ENCODE measurements at regions not wholly inside any gene's neighbourhood (a gene's known extent, or its start where the extent isn't known, plus 50 kb on each side); places are given as distances from the start of the nearest gene placed in this dataset.
"Not testable (repeated sequence)": the region's sequence is repeated elsewhere in the genome, so short reads cannot be mapped to it uniquely, and the experiment has no call there.

DNA sequence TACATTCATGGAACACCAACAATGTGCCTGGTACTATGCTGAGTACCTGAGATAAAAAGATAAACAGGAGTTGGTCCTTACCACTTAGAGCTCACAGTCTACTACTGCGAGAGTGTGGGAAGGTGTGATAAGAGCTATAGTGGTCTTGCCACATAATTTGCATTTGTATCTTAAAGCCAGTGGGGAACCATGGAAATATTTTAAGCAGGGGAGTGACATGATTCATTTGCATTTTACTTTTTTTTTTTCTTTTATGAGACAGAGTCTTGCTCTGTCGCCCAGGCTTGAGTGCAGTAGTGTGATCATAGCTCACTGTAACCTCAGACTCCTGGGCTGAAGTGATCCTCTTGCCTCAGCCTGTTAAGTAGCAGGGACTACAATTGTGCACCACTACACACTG, 53.6 kb downstream of the SRGAP2 start:
- H3K27me3 ChIP-seq; intact Hi-C loops (cut with DNase I); H3K36me3 ChIP-seq; H3K9me3 ChIP-seq; DNase-seq; H3K4me1 ChIP-seq; ATAC-seq; H3K4me3 ChIP-seq; H3K27ac ChIP-seq: not testable (repeated sequence)

DNA sequence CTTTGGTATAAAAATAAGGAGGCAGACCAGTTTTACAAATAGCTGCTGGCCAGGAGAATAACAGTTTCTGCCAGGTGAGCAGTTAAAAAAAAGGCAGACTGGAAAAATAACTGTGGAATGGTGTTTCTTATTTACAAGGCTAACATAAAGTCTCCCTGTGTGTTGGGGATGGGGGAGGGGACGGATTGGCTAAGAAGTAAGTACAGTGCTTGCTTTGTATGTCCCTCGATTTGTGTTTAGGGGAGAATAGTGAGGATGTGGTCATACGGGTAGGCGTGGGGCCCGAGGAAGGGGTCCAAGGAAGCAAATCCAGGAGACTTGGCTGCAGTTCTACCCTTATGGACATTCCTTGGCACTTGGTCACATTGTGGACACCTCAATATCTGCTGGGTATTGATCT, 58.1 kb downstream of the SRGAP2 start:
- H3K27me3 ChIP-seq; intact Hi-C loops (cut with DNase I); H3K27ac ChIP-seq; H3K9me3 ChIP-seq; H3K36me3 ChIP-seq; H3K4me1 ChIP-seq; H3K4me3 ChIP-seq; DNase-seq; ATAC-seq: not testable (repeated sequence)

DNA sequence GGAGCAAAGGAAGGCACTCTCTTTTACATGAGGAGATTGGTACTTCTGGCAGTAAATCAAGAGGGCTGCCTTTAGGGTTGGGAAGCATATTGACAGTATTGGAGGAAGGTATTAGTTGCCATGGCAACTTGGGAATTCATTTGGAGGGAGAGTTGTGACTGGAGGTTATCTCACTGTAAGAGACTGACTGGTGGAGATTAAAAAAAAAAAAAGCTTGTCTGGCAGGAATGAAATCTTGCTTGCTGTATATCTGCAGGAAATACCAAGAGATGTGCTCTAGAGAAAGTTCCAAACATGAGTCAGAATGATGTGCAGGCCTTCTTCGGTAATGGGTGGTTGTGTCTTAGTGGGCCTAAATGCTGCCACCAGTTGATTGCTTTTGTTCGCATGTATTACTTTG, 59.1 kb downstream of the SRGAP2 start:
- H3K9me3 ChIP-seq; H3K27me3 ChIP-seq; intact Hi-C loops (cut with DNase I); H3K36me3 ChIP-seq; H3K4me3 ChIP-seq; H3K4me1 ChIP-seq; H3K27ac ChIP-seq; DNase-seq; ATAC-seq: not testable (repeated sequence)

DNA sequence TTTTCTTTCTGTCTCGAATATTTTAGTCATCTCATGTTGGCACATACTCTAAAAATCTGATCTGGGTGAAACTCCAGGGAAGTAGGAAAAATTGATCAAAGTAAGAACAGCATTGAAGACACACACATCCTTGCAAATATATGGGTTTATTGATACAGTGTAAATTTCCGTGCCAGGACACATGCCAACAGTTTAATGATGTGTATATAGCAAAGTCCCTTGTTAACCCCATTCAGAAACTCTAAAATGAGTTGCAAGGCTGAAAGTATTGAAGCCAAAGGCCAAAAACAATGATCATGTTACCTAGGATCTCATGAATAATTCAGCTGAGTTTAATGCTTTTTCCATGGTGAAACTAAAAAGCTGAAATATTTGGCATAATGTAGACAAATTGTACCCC, 61.6 kb downstream of the SRGAP2 start:
- H3K27me3 ChIP-seq, ATAC-seq: not testable (repeated sequence)

DNA sequence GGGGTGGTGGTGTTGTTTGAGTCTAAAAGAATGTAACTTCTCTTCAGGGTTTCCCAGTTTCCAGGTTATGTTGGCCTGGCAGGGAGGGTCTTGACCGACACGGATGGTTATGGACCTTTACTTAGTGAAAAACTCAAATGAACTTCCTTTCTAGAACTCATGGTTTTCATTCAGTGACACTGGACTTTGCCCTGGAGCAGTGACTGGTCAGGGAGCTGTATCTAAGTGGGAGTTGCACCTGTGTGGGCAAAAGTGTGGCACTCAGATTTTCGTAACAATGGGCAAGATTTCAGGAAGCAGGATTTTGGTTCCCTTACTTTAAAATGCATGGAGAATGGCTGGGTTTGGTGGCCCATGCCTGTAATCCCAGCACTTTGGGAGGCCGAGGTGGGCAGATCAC, 67.8 kb downstream of the SRGAP2 start:
- intact Hi-C loops (cut with DNase I); H3K36me3 ChIP-seq; DNase-seq; H3K27ac ChIP-seq; ATAC-seq; H3K4me3 ChIP-seq; H3K9me3 ChIP-seq; H3K4me1 ChIP-seq; H3K27me3 ChIP-seq: not testable (repeated sequence)

More for the DNA sequence above, 61.6 kb downstream of the SRGAP2 start:
- H3K4me3 ChIP-seq; H3K27ac ChIP-seq; H3K9me3 ChIP-seq; H3K4me1 ChIP-seq; H3K36me3 ChIP-seq; DNase-seq; intact Hi-C loops (cut with DNase I): not testable (repeated sequence)

DNA sequence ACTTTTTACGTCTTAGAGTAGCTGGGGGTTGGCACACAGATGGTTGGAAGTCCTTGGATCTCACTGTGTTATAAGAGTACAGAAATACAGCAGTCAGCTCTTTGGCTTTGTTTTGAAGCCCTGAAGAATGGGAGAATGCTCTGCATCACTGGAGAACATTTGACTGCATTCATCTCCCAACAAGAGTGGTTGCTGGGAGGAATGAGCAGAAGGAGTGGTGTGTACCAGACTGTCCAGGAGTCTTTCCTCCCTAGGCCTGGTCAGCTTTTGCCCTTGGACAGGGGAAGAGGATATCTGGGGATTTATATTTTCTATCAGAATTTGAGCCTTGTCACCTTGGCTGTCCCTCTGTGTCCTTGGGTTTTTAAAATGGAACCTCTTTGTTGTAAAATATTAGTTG, 69.8 kb downstream of the SRGAP2 start:
- ATAC-seq, result not testable (repeated sequence)

DNA sequence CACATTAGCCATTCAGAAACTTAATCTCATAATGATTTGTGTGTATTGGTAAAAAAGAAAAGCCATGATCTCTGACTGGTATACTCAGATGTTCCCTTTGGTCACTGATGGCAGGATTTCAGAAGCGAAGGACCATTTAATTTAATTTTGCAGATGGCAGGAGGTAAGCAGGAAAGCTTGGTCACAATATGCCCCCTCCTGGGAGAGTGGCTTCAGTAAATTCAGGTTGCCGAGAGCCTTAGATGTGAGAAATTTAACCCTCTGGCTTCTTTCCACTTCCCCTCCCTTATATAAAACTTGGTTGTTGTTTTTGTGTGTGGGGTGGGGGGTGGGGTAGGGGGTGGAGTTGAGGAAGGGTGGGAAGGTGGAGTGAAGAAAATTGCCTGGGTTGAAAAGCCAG, 72.8 kb downstream of the SRGAP2 start:
- H3K9me3 ChIP-seq; H3K27ac ChIP-seq; H3K27me3 ChIP-seq; H3K4me1 ChIP-seq; H3K4me3 ChIP-seq; DNase-seq; ATAC-seq; intact Hi-C loops (cut with DNase I); H3K36me3 ChIP-seq: not testable (repeated sequence)

More for the DNA sequence above, 69.8 kb downstream of the SRGAP2 start:
- H3K9me3 ChIP-seq; H3K36me3 ChIP-seq; intact Hi-C loops (cut with DNase I); DNase-seq; H3K4me3 ChIP-seq; H3K4me1 ChIP-seq; H3K27ac ChIP-seq; H3K27me3 ChIP-seq: not testable (repeated sequence)

DNA sequence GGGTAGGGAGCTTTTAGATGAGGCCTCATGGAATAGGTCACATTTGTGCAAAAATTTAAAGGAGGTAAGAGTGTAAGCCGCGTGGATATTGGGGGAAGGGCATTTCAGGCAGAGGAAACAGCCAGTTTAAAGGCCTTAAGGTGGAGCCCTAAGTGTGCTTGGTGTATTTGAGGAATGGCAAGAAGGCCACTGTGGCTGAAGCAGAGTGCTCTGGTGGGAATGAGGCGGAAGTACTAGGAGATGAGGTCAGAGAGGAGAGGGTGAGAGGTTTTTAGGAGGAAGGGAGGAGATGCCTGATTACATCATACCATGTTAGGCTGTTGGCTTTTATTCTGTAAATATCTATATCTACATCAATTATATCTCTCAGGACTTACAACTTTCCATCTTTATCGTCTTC, 75.3 kb downstream of the SRGAP2 start:
- H3K36me3 ChIP-seq; H3K4me1 ChIP-seq; H3K27ac ChIP-seq; H3K9me3 ChIP-seq; H3K4me3 ChIP-seq; H3K27me3 ChIP-seq; intact Hi-C loops (cut with DNase I): not testable (repeated sequence)
- ATAC-seq (peak; percentile 93), DNase-seq (peak; percentile 33)

DNA sequence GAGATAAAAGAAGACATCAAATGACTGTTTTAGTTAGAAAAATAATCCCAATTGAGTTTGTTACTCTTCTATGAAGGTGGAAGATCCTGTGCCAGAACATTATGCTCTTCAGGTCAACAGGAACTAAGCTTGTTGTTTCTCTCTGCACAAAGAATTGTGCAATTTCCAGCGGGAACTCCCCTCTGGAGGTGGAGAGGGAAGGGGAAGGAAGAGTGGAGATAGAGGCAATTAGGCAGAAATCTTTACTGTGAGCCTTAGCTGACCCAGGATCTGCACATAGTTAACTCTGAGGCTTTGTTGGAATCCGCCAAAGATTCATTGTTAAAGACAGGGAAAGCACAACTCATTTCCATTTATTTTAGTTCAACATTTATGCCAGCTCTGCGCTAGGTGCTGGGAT, 77.3 kb downstream of the SRGAP2 start:
- H3K9me3 ChIP-seq; H3K4me3 ChIP-seq; H3K4me1 ChIP-seq; H3K27me3 ChIP-seq; intact Hi-C loops (cut with DNase I); H3K27ac ChIP-seq; H3K36me3 ChIP-seq; DNase-seq: not testable (repeated sequence)
- peak; percentile 75 for ATAC-seq

DNA sequence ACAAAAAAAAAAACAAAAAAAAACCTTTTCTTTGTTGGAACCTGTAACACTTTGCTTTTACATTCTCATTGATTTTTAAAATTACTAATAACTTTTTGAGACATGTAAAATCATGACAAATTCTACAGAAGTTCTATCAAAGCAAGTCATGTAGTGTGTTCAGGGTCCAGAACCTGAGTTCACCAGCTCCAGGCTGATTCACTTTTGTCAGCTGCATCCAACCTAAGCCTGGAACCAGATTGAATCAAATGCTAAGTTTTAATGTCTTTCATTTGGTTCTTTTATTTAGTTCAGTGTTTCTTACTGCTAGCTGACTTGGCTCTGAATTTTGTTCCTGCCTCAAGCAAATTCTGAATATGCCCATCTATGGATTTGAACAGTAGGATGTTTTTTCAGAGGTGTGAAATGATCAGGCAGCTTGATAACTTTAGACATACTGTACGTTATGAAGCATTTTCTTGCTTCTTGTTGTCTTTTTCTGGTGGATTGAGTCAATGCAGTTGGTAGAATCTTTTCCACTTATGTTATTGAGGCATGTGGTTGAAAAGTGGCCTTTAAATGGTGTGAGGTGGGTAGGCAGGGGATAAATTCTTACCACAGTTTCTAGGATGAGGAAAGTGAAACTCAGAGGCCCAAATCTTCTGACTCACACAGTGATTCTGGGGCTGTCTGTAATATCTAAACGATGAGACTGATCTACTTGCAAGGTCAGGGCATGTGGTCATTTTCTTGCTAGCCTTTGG, 78.7 kb downstream of the SRGAP2 start:
- H3K36me3 ChIP-seq; H3K27me3 ChIP-seq; H3K9me3 ChIP-seq; intact Hi-C loops (cut with DNase I); DNase-seq; H3K4me1 ChIP-seq; H3K27ac ChIP-seq; H3K4me3 ChIP-seq: not testable (repeated sequence)
- ATAC-seq, result peak; percentile 67

DNA sequence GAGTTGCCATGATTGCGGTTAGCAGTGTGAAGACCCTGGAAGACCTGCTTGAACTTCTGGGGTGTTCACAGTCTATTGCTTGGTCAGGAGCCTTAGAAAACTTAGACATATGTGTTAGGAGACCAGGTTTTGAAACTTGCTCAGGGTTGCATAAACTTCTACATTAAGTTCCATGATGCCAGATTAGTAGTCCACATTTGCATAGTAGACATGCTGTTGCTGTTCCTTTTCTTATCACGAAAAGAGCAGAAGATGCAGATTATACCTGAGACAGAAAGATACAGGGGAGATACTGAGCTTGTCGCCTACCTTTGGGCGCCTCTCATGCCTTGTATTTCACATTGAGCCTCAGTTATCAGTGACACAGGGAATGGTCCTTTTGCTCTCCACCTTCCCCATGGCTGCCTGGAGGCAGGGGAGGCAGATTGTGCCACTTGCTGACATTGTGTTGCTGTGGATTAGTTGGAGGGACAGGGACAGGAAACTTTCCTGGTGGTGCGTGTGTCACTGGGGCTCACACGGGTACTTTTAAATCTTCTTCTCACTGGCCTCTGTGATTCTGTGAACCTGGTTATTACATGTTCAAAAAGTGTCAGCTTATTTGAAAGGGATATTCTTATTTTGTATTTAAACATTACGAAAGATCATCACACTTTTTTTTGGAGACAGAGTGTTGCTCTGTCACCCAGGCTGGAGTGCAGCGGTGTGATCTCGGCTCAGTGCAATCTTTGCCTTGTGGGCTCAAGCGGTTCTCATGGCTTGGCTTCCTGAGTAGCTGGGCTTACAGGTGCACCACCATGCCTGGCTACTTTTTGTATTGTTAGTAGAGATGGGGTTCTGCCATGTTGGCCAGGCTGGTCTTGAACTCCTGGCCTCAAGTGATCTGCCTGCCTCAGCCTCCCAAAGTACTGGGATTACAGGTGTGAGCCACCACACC, 82.0 kb downstream of the SRGAP2 start:
- H3K27ac ChIP-seq; DNase-seq; ATAC-seq; H3K27me3 ChIP-seq; H3K4me3 ChIP-seq; intact Hi-C loops (cut with DNase I); H3K36me3 ChIP-seq; H3K4me1 ChIP-seq; H3K9me3 ChIP-seq: not testable (repeated sequence)

DNA sequence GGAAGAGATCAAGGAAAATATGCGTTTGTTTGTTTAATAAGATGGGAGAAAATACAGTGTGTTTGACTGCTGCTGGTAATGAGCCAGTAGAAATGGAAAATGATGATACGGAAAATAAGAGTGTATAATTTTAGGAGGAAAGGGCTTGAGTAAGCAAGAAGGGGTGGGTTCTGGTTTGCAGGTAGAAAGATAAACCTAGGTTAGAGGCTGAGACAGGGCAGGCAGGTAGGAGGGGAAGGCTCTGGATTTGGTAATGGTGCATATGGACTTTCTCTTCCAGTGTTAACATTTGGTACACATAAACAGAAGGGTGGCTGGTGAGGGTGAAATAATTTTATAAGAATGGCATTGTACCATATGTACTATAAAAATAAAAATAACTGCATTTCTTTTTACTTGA, 84.4 kb downstream of the SRGAP2 start:
- H3K4me1 ChIP-seq; intact Hi-C loops (cut with DNase I); H3K9me3 ChIP-seq; H3K36me3 ChIP-seq; DNase-seq; H3K4me3 ChIP-seq; ATAC-seq; H3K27ac ChIP-seq; H3K27me3 ChIP-seq: not testable (repeated sequence)

DNA sequence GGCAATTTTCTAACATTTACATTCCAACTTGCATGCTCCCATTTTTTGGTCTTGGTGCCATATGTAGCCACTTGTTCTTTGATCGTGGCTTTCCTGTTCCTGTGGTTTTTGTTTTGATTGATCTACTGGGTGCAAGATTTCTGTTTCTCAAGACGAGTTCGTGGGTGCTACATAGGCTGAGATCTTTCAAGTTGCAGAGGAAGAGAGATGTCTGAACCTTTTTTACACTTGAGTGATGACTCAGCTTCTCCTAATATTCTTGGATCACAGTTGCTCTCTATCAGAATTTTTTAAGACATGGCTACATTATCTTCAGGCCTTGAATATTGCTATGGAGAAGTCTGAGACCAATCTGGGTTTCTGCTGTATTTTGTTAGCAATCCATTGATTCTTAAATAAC, 85.1 kb downstream of the SRGAP2 start:
- ATAC-seq, result peak; percentile 59
- DNase-seq; H3K4me1 ChIP-seq; H3K27me3 ChIP-seq; H3K4me3 ChIP-seq; H3K9me3 ChIP-seq; H3K36me3 ChIP-seq; intact Hi-C loops (cut with DNase I); H3K27ac ChIP-seq: not testable (repeated sequence)
